ENCODE measurements at regions not wholly inside any gene's neighbourhood (a gene's known extent, or its start where the extent isn't known, plus 50 kb on each side); places are given as distances from the start of the nearest gene placed in this dataset.

- no peak overlapping the region for H3K9ac ChIP-seq (ENCODE audit: low read depth, low read length)
- no peaks in the 10 kb centered on the region for H3K36me3 ChIP-seq (ENCODE audit: control insufficient read depth, insufficient read depth, low read length)
- no peak overlapping the region for H3K4ac ChIP-seq (ENCODE audit: low read depth, low read length)
- H3K27me3 ChIP-seq (ENCODE audit: control insufficient read depth, insufficient read depth, low read length): no peaks in the 10 kb centered on the region
- no peak overlapping the region for H2BK15ac ChIP-seq (ENCODE audit: low read depth, low read length)
- H2AK9ac ChIP-seq (replicated peaks; ENCODE audit: low read depth, low read length, poor library complexity): no peak overlapping the region
- H2BK5ac ChIP-seq (ENCODE audit: low read depth, low read length, poor library complexity, severe bottlenecking): no peak overlapping the region
- no peak for ATAC-seq (ENCODE audit: low read depth)
- no peak overlapping the region for H2AK5ac ChIP-seq (ENCODE audit: low read depth, low read length)
- no peak for DNase-seq
- WGBS, 2 experiments (ENCODE audit: extremely low coverage in 2 of 2, insufficient read length in 1 of 2): 21% methylated on average over 2 of the region's 3 CpGs; no CpG with 5 or more reads in 1 of the 2 experiments
- no peak overlapping the region for H3K4me3 ChIP-seq (ENCODE audit: insufficient read depth, low read depth, low read length)
- no peaks in the 10 kb centered on the region for H3K9me1 ChIP-seq (ENCODE audit: insufficient read depth, low read length)
- H3K4me2 ChIP-seq (ENCODE audit: low read depth, low read length): no peak overlapping the region
- no peak overlapping the region for H4K5ac ChIP-seq (ENCODE audit: low read depth, low read length)
- no peak overlapping the region for H4K91ac ChIP-seq (ENCODE audit: insufficient read depth, low read depth, low read length)
- H4K20me1 ChIP-seq (ENCODE audit: insufficient read depth, low read length): no peaks in the 10 kb centered on the region
- no TSS peak for BruUV-seq (replicated peaks)
- dilution Hi-C loops (cut with HindIII; ENCODE audit: low sequenced_read_pairs, unreplicated experiment) (no loop called here), intact Hi-C loops (cut with micrococcal nuclease) (no loop called here), in situ Hi-C loops (cut with MboI; ENCODE audit: low sequenced_read_pairs) (no loop called here)
- no peak overlapping the region for H2BK120ac ChIP-seq (ENCODE audit: low read depth, low read length)
- TF ChIP-seq MXI1 (IDR thresholded peaks at IDR 0.05; ENCODE audit: borderline replicate concordance, low read depth, low read length) (no peak), CTCF (conservative IDR thresholded peaks at IDR 0.05; ENCODE audit: low read depth, low read length) (no peak), RAD21 (IDR thresholded peaks at IDR 0.05; ENCODE audit: low read length) (no peak), CHD1 (IDR thresholded peaks at IDR 0.05; ENCODE audit: low read depth, low read length) (no peak), NFE2L2 (IDR thresholded peaks at IDR 0.05; ENCODE audit: low read depth, low read length) (no peak), BHLHE40 (IDR thresholded peaks at IDR 0.05; ENCODE audit: low read depth, low read length) (no peak), USF2 (IDR thresholded peaks at IDR 0.05; ENCODE audit: low read depth, low read length) (no peak), RFX5 (IDR thresholded peaks at IDR 0.05; ENCODE audit: low read depth, low read length) (no peak), RCOR1 (IDR thresholded peaks at IDR 0.05; ENCODE audit: insufficient replicate concordance, low read length) (no peak), SMC3 (IDR thresholded peaks at IDR 0.05; ENCODE audit: low read depth, low read length) (no peak)
- no peak overlapping the region for H2BK20ac ChIP-seq (ENCODE audit: low read depth, low read length)
- ChIA-PET POLR2A (ENCODE audit: unreplicated experiment) (no interaction called here), CTCF (no interaction called here)
- H3K9me3 ChIP-seq (ENCODE audit: control insufficient read depth, insufficient read depth, low read length): no peaks in the 10 kb centered on the region
- no peak overlapping the region for H3K23ac ChIP-seq (ENCODE audit: low read depth, low read length)
- H3K27ac ChIP-seq (ENCODE audit: insufficient read depth, low read length): no peak overlapping the region
- H4K8ac ChIP-seq (ENCODE audit: low read depth in 2 of 2, low read length in 2 of 2): no peak overlapping the region
- no peak overlapping the region for H3K18ac ChIP-seq (ENCODE audit: low read depth, low read length)
- no peaks in the 10 kb centered on the region for H3K4me1 ChIP-seq (ENCODE audit: control insufficient read depth, insufficient read depth, low read length)
- H3K56ac ChIP-seq (ENCODE audit: extremely low read depth, insufficient read depth, low read length): no peak overlapping the region
- H3K79me1 ChIP-seq (ENCODE audit: low read depth in 1 of 2, low read length in 2 of 2): no peaks in the 10 kb centered on the region
- no peak overlapping the region for H2AFZ ChIP-seq (replicated peaks; ENCODE audit: low read length, poor library complexity)
- no peak overlapping the region for H3K14ac ChIP-seq (replicated peaks; ENCODE audit: low read depth, low read length)
These were observed 79.3 kb upstream of the SPAG17 start for GRCh38 chr1:118264343-118264742.
